ENCODE measurements at regions not wholly inside any gene's neighbourhood (a gene's known extent, or its start where the extent isn't known, plus 50 kb on each side); places are given as distances from the start of the nearest gene placed in this dataset.

DNA sequence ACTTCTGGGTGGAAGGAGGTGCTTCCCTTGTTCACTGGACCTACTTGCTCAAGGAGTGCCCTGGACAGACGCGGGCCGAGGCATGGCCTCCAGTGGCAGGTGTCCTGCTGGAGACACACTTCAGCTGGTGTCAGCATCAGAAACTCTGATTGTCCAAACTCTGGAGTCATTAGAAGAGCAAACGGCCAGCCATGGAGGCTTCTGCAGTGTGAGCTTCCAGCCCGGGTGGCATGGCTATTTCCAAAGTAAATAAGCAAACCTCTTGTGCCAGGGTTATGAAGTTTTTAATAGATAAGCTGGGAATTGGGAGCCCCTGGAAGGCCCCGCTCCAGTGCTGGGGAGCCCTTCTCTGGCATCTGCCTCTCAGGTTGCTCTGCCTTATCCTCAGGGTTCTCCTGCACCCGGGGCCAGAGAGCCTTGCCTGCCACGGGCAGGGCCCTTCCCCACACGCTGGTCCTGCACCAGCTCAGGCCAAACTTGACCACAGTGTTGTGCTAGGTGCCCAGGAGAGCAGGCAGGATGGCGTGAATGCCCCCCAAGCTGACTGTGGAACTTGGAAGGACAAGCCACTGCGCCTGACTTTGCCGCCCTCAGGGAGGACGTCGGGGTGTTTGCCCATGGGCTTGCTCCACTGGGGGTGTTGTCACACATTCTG lies 285.6 kb downstream of the GADD45G start:
- DNase-seq (ENCODE audit: low read depth): no peak
- TF ChIP-seq, protein P1, sequence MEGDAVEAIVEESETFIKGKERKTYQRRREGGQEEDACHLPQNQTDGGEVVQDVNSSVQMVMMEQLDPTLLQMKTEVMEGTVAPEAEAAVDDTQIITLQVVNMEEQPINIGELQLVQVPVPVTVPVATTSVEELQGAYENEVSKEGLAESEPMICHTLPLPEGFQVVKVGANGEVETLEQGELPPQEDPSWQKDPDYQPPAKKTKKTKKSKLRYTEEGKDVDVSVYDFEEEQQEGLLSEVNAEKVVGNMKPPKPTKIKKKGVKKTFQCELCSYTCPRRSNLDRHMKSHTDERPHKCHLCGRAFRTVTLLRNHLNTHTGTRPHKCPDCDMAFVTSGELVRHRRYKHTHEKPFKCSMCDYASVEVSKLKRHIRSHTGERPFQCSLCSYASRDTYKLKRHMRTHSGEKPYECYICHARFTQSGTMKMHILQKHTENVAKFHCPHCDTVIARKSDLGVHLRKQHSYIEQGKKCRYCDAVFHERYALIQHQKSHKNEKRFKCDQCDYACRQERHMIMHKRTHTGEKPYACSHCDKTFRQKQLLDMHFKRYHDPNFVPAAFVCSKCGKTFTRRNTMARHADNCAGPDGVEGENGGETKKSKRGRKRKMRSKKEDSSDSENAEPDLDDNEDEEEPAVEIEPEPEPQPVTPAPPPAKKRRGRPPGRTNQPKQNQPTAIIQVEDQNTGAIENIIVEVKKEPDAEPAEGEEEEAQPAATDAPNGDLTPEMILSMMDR (IDR thresholded peaks at IDR 0.05; ENCODE audit: low read length, missing control alignments): no peak
- H3K4me3 ChIP-seq (replicated peaks; ENCODE audit: low read depth, low read length): no peak overlapping the region

DNA sequence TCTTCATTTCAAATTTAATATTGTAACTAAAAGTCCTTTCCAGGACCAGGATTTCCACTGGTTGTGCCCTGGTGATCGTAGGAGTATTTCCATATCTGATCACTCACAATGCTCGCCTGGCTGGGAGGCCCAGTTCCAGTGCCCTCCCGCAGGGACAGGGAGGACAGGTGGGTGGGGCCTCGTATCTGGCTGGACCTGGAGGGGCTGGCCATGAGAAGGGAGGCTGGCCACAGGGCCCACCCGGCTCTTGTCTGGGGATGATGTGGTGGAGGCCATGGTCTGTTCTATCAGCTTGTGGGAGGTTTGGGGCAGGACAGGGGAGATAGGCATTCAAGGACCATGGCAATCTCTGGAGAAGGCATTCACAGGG lies 286.4 kb downstream of the GADD45G start:
- no peak for DNase-seq (ENCODE audit: low read depth)
- TF ChIP-seq, protein P1 (IDR thresholded peaks at IDR 0.05; ENCODE audit: low read length, missing control alignments): no peak
- H3K4me3 ChIP-seq (replicated peaks; ENCODE audit: low read depth, low read length): no peak overlapping the region

DNA sequence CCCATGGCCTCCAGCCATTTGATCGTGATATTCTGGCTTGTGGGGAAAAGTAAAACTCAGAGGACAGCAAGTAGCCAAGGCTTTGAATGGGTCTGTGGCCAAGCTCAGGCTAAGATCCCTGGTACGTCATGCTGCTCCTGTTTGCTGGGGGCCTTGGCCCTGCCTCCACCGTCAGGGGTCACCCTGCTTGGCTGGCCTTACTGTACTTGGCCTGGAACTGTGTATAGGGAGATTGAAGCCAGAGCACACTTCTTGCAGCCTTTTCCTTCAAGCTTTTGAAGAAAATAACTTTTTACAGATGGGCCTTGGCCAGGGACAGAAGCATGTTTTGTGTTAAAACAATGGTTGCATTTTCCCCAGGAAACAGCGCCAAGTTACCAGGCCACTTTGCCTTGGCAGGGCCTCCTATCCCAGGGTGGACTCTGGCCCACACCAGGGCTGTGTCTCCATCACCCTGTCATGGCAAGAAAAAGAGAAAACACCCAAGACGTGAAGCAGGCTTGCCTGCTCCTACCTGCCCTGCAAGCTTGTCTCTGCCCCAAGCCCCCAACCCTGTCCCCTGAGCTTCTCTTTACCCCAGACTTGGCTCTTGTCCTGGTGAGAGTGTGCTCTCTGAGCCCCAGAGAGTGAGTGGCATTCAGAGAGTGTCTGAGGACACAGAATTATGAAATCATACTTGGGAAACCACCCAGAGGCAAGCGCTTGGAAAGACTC lies 286.9 kb downstream of the GADD45G start:
- TF ChIP-seq, protein P1 (IDR thresholded peaks at IDR 0.05; ENCODE audit: low read length, missing control alignments): no peak
- peak; percentile 40 for DNase-seq (ENCODE audit: low read depth)
- no peak overlapping the region for H3K4me3 ChIP-seq (replicated peaks; ENCODE audit: low read depth, low read length)

DNA sequence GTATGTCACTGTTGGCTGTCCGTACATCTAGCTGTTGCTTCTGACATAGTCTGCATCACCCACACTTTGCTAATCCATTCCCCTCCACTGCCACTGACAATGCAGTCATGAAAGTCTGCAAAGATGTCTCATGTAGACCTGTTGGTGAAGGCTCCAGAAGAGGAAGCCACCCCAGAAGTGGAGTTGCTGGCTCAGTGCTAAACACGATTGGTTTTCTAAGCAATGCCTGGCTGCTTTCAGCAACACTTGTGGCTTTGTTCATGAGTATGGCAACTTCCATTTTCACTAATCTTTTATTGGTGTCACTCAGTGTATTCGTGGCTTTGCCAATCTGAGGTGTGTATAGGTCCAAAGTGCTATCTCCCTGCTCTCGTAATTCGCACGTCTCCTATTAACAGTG lies 288.1 kb downstream of the GADD45G start:
- TF ChIP-seq, protein P1 (IDR thresholded peaks at IDR 0.05; ENCODE audit: low read length, missing control alignments): no peak
- no peak overlapping the region for H3K4me3 ChIP-seq (replicated peaks; ENCODE audit: low read depth, low read length)
- DNase-seq (ENCODE audit: low read depth): no peak

DNA sequence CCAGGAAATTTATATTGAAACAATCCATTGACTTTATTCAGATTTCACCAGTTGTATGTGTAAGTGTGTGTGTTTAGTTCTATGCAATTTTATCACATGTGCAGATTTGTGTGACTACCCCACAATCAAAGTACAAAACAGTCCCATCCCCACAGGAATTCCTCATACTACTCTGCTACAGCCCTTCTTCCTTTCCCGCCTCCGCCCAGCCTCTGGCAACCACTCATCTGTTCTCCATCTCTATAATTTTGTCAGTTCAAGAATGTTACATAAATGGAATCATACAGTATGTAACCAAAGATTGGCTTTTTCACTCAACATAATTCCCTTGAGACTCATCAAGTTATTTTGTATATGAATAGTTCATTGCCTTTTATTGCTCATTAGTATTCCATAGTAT lies 289.1 kb downstream of the GADD45G start:
- TF ChIP-seq, protein P1 (IDR thresholded peaks at IDR 0.05; ENCODE audit: low read length, missing control alignments): no peak
- H3K4me3 ChIP-seq (replicated peaks; ENCODE audit: low read depth, low read length): no peak overlapping the region
- DNase-seq (ENCODE audit: low read depth): no peak

DNA sequence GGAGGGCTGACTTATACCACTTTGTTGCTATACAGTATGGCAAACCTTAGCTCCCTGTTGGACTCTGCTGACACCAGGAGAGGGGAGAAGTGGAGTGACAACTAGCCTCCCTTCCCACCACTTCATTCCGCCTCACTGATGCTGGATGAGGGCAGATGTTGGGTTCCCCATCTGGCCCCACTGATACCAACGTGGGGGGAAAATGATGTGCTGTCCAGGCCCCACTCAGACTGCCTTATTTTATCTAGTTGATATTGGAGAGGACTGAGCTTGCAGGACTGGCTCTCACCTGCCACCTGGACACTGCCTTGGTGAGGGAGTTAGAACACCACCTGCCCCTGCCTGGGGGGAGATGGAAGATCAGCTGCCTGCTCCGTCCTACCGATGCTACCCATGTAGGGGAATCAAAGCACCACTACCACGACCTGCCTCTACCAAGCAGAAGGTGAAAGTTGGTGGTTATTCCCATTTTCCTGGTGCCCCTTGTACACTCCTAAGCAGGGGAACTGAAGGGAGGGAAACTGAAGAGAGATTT lies 292.1 kb downstream of the GADD45G start:
- no peak overlapping the region for H3K4me3 ChIP-seq (replicated peaks; ENCODE audit: low read depth, low read length)
- DNase-seq (ENCODE audit: low read depth): no peak
- TF ChIP-seq, protein P1 (IDR thresholded peaks at IDR 0.05; ENCODE audit: low read length, missing control alignments): no peak
